HG02678 (cell line): ENCODE measurements at regions not wholly inside any gene's neighbourhood (a gene's known extent, or its start where the extent isn't known, plus 50 kb on each side); places are given as distances from the start of the nearest gene placed in this dataset.

Experiments used
- ATAC-seq: cut with Tn5 transposase; IDR thresholded peaks from one replicate; pipeline ENCODE4 v1.9.1; 2021; ENCODE audit warnings: mild to moderate bottlenecking, moderate library complexity; ENCODE audit not compliant: unreplicated experiment

- ATAC-seq = no peak
Measured at GRCh38 chr7:114755856-114756255, 166.0 kb upstream of the MDFIC start.

- no peak for ATAC-seq
Measured at GRCh38 chr7:114758661-114759227, 163.2 kb upstream of the MDFIC start.

DNA sequence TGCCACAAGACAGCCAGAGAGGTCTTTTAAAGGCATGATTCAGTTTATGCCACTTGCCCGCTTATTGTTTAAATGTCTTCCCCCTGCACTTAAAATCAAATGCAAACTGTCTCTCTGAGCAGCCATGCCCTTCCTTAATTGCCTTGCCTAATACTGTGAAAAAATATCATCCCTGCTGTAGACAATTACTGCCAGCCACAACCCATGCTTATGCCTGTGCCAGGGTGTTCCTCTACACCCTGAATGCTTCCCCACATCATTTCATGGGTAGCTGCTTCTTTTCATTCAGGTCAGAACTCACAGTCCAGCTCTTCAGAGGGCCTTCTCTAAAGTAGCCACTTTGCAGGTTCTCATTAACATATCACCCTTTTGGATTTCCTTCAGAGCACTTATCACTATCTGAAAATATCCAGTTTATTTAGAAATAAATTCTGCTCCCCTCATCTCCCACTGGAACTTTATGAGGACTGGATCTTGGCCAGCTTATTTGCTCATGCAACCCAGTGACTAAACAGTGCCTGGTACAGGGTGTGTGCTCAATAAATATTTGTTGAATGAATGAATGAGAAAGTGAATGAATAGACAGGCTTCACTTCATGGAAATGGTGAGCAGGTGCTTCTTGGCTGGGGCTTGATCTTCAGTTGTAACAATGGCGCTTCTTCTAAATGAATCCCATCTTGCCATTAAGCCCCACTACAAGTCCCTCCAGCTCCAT is 162.4 kb upstream of the MDFIC start:
- ATAC-seq = no peak

GRCh38 chr7:114760477-114760876 is 161.4 kb upstream of the MDFIC start:
- no peak for ATAC-seq

DNA sequence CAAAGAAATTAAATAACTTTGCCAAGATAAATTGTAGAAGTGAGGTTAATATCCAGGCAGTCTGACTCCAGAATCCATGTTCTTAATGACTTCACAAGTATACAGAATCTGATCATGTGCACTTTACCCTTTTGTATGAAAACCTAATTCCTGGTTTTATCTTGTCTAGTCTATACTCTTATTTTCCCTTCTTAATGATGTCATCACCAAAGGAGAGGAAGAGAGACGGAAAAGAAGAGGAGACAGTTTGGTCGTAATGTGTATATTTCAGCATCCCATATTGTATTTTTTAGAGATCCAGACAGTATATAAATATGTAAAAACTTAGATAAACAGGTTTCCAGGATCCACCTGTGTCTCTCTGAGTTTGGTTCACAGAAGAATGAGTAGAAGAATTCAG is 159.9 kb upstream of the MDFIC start:
- no peak for ATAC-seq

- ATAC-seq = no peak
Measured at GRCh38 chr7:114765331-114766040, 156.4 kb upstream of the MDFIC start.

DNA sequence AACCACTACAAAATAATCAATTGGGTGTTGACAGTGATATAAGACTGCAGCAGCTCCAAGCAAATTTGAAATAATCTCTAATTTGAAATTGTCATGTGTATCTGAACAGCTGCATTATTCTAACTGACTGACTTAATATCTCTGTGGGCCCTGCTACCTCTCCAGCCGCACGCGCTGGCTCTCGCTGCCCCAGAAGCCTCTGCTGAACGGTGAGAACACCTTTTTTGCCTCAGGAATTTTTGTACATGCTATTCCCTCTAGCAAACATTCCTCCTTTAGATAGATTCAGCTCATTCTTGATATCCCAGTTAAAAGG is 155.9 kb upstream of the MDFIC start:
- ATAC-seq = no peak

- no peak for ATAC-seq
Measured at GRCh38 chr7:114777288-114777687, 144.6 kb upstream of the MDFIC start.

DNA sequence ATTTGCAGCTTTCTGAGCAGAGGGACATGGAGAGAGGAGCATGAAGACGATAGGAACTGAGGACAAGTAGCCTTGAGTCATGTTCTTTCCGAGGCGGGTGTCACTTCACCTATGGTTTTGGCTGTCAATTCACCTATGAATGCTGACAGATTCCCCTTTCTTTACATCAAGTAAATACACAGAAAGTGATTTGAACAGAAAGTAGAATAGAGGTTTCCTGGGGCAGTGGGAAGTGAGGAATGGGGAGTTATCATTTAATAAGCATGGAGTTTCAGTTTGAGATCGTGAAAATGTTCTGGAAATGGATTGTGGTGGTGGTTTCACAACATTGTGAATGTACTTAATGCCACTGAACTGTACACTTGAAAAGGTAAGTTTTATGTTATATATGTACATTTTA is 138.4 kb upstream of the MDFIC start:
- no peak for ATAC-seq

GRCh38 chr7:114784177-114784576 is 137.7 kb upstream of the MDFIC start:
- ATAC-seq = no peak

GRCh38 chr7:114784746-114785145 is 137.1 kb upstream of the MDFIC start:
- no peak for ATAC-seq

DNA sequence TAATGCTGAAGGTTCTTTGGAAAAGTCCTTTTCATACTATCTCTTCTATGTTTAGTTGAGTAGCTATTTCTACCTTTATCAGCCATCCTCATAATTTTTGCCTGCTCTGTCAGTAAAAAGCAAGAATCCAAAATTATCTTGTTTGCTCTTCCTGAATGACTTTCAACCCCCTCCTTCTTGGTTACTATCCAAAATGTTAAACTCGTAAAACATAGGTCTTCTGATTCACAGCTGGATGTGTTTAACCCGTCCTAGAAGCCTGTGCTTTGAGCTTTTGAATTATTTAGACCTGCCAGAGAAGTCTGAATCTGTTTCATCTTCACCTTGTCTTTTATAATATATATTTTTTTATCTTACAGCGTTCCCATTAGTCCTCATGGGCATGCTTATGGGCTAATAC is 136.4 kb upstream of the MDFIC start:
- ATAC-seq = no peak

DNA sequence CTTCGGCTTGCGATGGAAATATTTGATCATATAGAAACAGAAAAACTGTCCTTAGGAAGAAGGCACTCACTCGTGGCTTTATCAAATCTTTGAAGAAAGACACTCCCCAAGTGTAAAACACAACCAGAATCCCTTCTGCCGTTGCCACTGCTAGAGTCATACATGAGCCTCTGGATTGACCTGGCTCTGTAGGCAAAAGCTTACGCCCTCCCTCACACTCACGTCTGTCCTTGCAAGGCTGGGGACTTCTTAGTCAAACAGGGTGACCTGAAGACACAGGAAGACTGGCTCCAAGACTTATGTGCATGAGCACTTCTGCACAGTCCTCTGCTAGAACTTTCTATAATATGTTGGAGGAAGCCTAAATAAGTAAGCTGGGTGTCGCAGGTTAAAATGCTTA is 135.4 kb upstream of the MDFIC start:
- ATAC-seq = no peak

DNA sequence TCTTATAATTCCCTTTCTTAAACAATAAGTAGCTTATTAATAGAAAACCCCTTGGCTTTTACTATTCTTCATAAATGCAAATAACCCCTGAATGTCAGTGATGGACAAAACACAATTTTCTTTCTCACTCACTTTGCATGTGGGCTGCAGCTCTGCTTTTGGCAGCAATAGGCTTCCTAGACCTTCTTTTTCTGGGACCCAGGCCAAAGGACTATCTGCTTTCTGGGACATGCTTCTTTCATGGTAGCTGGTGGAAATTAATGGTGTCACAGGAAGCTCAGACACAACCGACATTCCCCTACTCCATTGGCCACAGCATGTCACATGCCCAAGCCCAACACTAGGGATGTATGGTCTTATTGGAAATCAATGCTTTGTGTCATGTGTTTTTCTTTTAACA is 134.3 kb upstream of the MDFIC start:
- ATAC-seq = no peak

DNA sequence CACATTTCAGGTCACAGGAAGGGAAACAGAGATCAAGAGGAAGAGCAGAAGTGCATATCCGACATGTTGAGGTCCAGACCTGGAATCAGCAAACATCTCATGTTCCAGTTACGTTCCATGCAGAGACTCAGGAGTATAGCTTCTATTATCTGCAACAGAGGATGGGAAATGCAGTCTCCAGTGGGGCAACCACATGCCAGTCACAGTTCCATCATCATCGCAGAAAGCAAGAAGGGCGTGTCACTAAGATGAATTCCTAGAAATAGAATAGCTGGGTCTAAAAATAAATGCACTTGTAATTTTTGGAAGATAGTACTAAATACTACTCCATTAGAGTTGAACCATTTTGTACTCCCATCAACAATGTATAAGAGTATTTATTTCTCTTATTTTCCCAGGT is 133.2 kb upstream of the MDFIC start:
- ATAC-seq = no peak

GRCh38 chr7:114789161-114789560 is 132.7 kb upstream of the MDFIC start:
- ATAC-seq = no peak

DNA sequence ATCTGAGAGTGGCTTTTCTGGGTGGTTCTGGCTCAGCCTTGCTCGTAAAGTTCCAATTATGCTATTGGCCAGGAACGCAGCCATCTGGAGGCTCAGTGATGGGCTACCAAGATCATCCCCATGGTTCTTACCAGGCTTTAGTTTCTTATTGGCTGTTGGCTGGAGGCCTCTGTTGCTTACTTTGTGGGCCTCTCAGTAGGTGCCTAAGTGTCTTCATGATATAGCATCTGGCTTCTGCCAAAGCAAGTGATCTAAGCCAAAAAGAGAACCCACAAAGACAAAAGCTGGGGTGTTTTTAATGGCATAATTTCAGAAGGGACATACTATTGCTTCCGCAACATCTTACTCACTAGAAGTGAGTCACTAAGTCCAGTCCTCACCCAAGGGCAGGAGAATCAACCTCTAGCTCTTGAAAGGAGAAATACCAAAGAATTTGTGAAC is 132.0 kb upstream of the MDFIC start:
- no peak for ATAC-seq

GRCh38 chr7:114790521-114790920 is 131.4 kb upstream of the MDFIC start:
- no peak for ATAC-seq

DNA sequence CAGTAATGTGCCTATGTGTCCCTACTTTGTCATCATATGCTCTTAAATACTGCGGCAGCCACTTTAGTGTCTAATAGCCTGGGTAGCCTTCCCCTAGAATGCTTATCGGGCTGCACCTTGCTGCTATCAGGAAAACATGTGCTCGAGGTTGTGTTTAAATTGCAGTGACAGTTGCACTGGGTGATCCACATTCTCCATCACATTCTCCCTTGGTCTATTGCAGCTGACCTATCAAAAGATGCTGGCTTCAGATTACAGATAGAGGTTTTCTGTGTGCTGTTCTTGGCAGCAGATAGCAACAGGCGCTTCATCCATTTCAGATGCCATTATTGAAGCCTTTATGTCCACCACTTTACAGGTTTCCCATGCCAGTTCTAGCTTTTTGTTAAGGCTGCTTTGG is 130.1 kb upstream of the MDFIC start:
- no peak for ATAC-seq

- no peak for ATAC-seq
Measured at GRCh38 chr7:114793155-114793845, 128.6 kb upstream of the MDFIC start.

DNA sequence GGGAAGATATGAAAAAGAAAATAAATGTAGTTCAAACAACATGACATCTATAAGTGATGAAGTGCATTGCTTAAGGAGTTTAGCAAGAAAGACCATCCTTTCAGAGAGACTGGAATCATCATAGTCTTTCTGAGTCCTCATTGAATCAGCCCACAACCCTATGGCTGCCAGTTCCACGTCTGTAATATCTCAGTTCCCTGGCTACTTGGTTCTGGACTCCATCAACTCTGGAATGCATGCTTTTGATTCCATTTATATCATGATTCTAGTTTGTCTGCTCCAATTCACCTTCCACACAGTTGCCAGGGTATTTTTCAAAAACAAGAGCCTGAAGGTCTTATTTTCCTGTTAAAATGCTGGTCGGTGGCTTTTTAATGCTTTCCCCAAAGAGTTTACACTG is 126.4 kb upstream of the MDFIC start:
- no peak for ATAC-seq

GRCh38 chr7:114799628-114800028 is 122.3 kb upstream of the MDFIC start:
- no peak for ATAC-seq
